Endothelial cell (in vitro differentiated cells): ENCODE measurements at regions not wholly inside any gene's neighbourhood (a gene's known extent, or its start where the extent isn't known, plus 50 kb on each side); places are given as distances from the start of the nearest gene placed in this dataset.

ENCODE experiments used
- DNase-seq: peaks from one replicate; pipeline ENCODE4 v3.0.0; 2021; ENCODE audit warnings: low spot score
- H3K27ac Mint-ChIP-seq: one replicate; pipeline ENCODE4 v1.8.0; 2021; ENCODE audit warnings: mixed read lengths, inconsistent platforms; ENCODE audit not compliant: unreplicated experiment
- H3K27me3 Mint-ChIP-seq: one replicate; pipeline ENCODE4 v1.8.0; 2021; ENCODE audit warnings: mild to moderate bottlenecking, moderate library complexity, mixed read lengths, inconsistent platforms; ENCODE audit not compliant: unreplicated experiment
- H3K36me3 Mint-ChIP-seq: one replicate; pipeline ENCODE4 v1.8.0; 2021; ENCODE audit warnings: mild to moderate bottlenecking, low read depth, mixed read lengths, inconsistent platforms; ENCODE audit not compliant: unreplicated experiment
- H3K4me1 Mint-ChIP-seq: one replicate; pipeline ENCODE4 v1.8.0; 2021; ENCODE audit warnings: mild to moderate bottlenecking, mixed read lengths, inconsistent platforms; ENCODE audit not compliant: unreplicated experiment
- H3K4me3 Mint-ChIP-seq: one replicate; pipeline ENCODE4 v1.8.0; 2021; ENCODE audit warnings: mild to moderate bottlenecking, mixed read lengths, inconsistent platforms; ENCODE audit not compliant: unreplicated experiment
- H3K9me3 Mint-ChIP-seq: one replicate; pipeline ENCODE4 v1.8.0; 2021; ENCODE audit warnings: mixed read lengths, inconsistent platforms; ENCODE audit not compliant: unreplicated experiment
- CTCF ChIP-seq: fragments of 200-600 bp; sonication (generic); IDR thresholded peaks from one replicate; pipeline ENCODE4 v1.5.0; 2021; ENCODE audit warnings: antibody characterized with exemption; ENCODE audit not compliant: unreplicated experiment

DNA sequence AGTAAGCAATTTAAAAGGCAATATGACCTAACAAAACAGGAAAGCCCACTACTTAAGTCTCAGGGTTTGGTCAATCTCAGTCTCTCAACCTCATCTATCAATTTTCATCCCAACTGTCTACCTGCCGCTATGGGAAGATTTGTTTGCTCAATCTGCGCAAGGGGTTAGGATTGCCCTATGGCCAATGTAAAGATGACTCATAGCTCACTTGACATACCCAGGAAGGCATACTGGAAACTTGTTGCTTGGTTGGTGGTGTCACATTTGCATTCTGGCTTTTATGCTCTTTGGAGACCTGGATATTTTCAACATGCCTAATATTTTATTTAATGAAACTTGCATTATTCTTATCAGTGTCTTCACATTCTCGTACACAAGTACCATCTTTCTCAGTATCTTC is 78.1 kb upstream of the TMEM196 start:
- no peak overlapping the region for H3K27ac Mint-ChIP-seq
- no peak overlapping the region for H3K4me3 Mint-ChIP-seq
- no peak for TF ChIP-seq CTCF
- DNase-seq: no peak
- H3K4me1 Mint-ChIP-seq: no peaks in the 10 kb centered on the region
- no peaks in the 10 kb centered on the region for H3K36me3 Mint-ChIP-seq
- H3K27me3 Mint-ChIP-seq: no peaks in the 10 kb centered on the region
- H3K9me3 Mint-ChIP-seq: no peaks in the 10 kb centered on the region

GRCh38 chr7:19834566-19834965 is 61.1 kb upstream of the TMEM196 start:
- TF ChIP-seq CTCF: no peak
- Mint-ChIP-seq H3K4me3 (no peak overlapping the region), H3K27me3 (no peaks in the 10 kb centered on the region), H3K27ac (no peak overlapping the region), H3K4me1 (no peaks in the 10 kb centered on the region), H3K36me3 (no peaks in the 10 kb centered on the region), H3K9me3 (no peaks in the 10 kb centered on the region)
- no peak for DNase-seq

GRCh38 chr7:19830604-19831003 is 57.2 kb upstream of the TMEM196 start:
- Mint-ChIP-seq H3K4me3 (no peak overlapping the region), H3K36me3 (no peaks in the 10 kb centered on the region), H3K4me1 (no peaks in the 10 kb centered on the region), H3K9me3 (no peaks in the 10 kb centered on the region), H3K27ac (no peak overlapping the region), H3K27me3 (no peaks in the 10 kb centered on the region)
- no peak for TF ChIP-seq CTCF
- no peak for DNase-seq
